ENCODE measurements at regions not wholly inside any gene's neighbourhood (a gene's known extent, or its start where the extent isn't known, plus 50 kb on each side); places are given as distances from the start of the nearest gene placed in this dataset.
"Not testable (repeated sequence)": the region's sequence is repeated elsewhere in the genome, so short reads cannot be mapped to it uniquely, and the experiment has no call there.

- H3K27ac ChIP-seq: no peak overlapping the region
- no peak for TF ChIP-seq ZFX (IDR thresholded peaks at IDR 0.05; ENCODE audit: borderline replicate concordance)
- TF ChIP-seq CTCF (IDR thresholded peaks at IDR 0.05): no peak
Observed at GRCh38 chr2:153420394-153420793, 58.2 kb downstream of the RPRM start.

- no peak overlapping the region for H3K27ac ChIP-seq
- TF ChIP-seq CTCF (IDR thresholded peaks at IDR 0.05) (no peak), ZFX (IDR thresholded peaks at IDR 0.05; ENCODE audit: borderline replicate concordance) (no peak)
Observed at GRCh38 chr2:153417077-153417476, 61.5 kb downstream of the RPRM start.

- TF ChIP-seq CTCF (IDR thresholded peaks at IDR 0.05) (no peak), ZFX (IDR thresholded peaks at IDR 0.05; ENCODE audit: borderline replicate concordance) (no peak)
- H3K27ac ChIP-seq: no peak overlapping the region
Observed at GRCh38 chr2:153416071-153416470, 62.5 kb downstream of the RPRM start.

- no peak overlapping the region for H3K27ac ChIP-seq
- TF ChIP-seq ZFX (IDR thresholded peaks at IDR 0.05; ENCODE audit: borderline replicate concordance): no peak
Observed at GRCh38 chr2:153408710-153409385, 69.7 kb downstream of the RPRM start.

GRCh38 chr2:153405196-153405595 is 73.4 kb downstream of the RPRM start:
- TF ChIP-seq CTCF (IDR thresholded peaks at IDR 0.05) (no peak), ZFX (IDR thresholded peaks at IDR 0.05; ENCODE audit: borderline replicate concordance) (no peak)
- H3K27ac ChIP-seq: no peak overlapping the region

GRCh38 chr2:153404792-153405191 is 73.8 kb downstream of the RPRM start:
- TF ChIP-seq ZFX (IDR thresholded peaks at IDR 0.05; ENCODE audit: borderline replicate concordance): no peak
- no peak for TF ChIP-seq CTCF (IDR thresholded peaks at IDR 0.05)
- H3K27ac ChIP-seq: no peak overlapping the region

- no peak overlapping the region for H3K27ac ChIP-seq
- no peak for TF ChIP-seq CTCF (IDR thresholded peaks at IDR 0.05)
- TF ChIP-seq ZFX (IDR thresholded peaks at IDR 0.05; ENCODE audit: borderline replicate concordance): no peak
Observed at GRCh38 chr2:153403940-153404339, 74.6 kb downstream of the RPRM start.

- not testable (repeated sequence) for H3K27ac ChIP-seq
Observed at GRCh38 chr2:153403352-153403751, 75.2 kb downstream of the RPRM start.

Measured in 22Rv1 (cell line).